SJSA1 (cell line): ENCODE measurements at regions not wholly inside any gene's neighbourhood (a gene's known extent, or its start where the extent isn't known, plus 50 kb on each side); places are given as distances from the start of the nearest gene placed in this dataset.

Experiments used
- DNase-seq, 2 experiments: peaks; one replicate each; pipeline ENCODE4 v3.0.0-alpha.2; 2015 to 2020; ENCODE audit warnings: low spot score in 2 of 2, low read depth in 1 of 2
- H3K27ac ChIP-seq: fragments of 250-450 bp; sonication (Bioruptor Pico); 2 replicates; pipeline ENCODE4 v1.5.1; 2020; ENCODE audit warnings: mild to moderate bottlenecking, moderate library complexity
- H3K27me3 ChIP-seq: fragments of 250-450 bp; sonication (Bioruptor Pico); replicated peaks from 2 replicates; pipeline ENCODE4 v1.5.1; 2020; ENCODE audit warnings: mild to moderate bottlenecking, moderate library complexity
- H3K36me3 ChIP-seq: fragments of 250-450 bp; sonication (Bioruptor Pico); 2 replicates; pipeline ENCODE4 v1.5.1; 2020; ENCODE audit warnings: mild to moderate bottlenecking
- H3K4me1 ChIP-seq: fragments of 250-450 bp; sonication (Bioruptor Pico); replicated peaks from 2 replicates; pipeline ENCODE4 v1.6.1; 2021; ENCODE audit warnings: mild to moderate bottlenecking
- H3K4me3 ChIP-seq: fragments of 250-450 bp; sonication (Bioruptor Pico); 2 replicates; pipeline ENCODE4 v1.5.1; 2020; ENCODE audit warnings: mild to moderate bottlenecking
- H3K9me3 ChIP-seq: fragments of 250-450 bp; sonication (Bioruptor Pico); replicated peaks from 2 replicates; pipeline ENCODE4 v1.5.1; 2020; ENCODE audit warnings: mild to moderate bottlenecking

GRCh38 chr13:26998292-26998691 is 173.3 kb downstream of the USP12 start:
- Histone ChIP-seq H3K4me3 (no peak overlapping the region), H3K4me1 (no peaks in the 10 kb centered on the region), H3K9me3 (no peaks in the 10 kb centered on the region), H3K27me3 (no peaks in the 10 kb centered on the region), H3K27ac (no peak overlapping the region), H3K36me3 (no peaks in the 10 kb centered on the region)
- DNase-seq: no peak

GRCh38 chr13:26996965-26997752 is 174.5 kb downstream of the USP12 start:
- Histone ChIP-seq H3K36me3 (no peaks in the 10 kb centered on the region), H3K4me1 (no peaks in the 10 kb centered on the region; the same call in 1 of the 2 replicates), H3K27ac (no peak overlapping the region), H3K4me3 (no peak overlapping the region), H3K27me3 (no peaks in the 10 kb centered on the region), H3K9me3 (no peaks in the 10 kb centered on the region)
- DNase-seq: no peak

- Histone ChIP-seq H3K4me3 (no peak overlapping the region), H3K27ac (no peak overlapping the region), H3K36me3 (no peaks in the 10 kb centered on the region), H3K4me1 (peaks cover 14% of the 10 kb centered on the region), H3K9me3 (no peaks in the 10 kb centered on the region), H3K27me3 (no peaks in the 10 kb centered on the region)
- DNase-seq: no peak
Measured at GRCh38 chr13:26995159-26995558, 176.5 kb downstream of the USP12 start.

- H3K9me3 ChIP-seq: no peaks in the 10 kb centered on the region
- H3K27me3 ChIP-seq: no peaks in the 10 kb centered on the region
- H3K4me1 ChIP-seq: peaks cover 14% of the 10 kb centered on the region
- DNase-seq: no peak
- H3K27ac ChIP-seq: no peak overlapping the region
- H3K4me3 ChIP-seq: no peak overlapping the region
- H3K36me3 ChIP-seq: no peaks in the 10 kb centered on the region
Measured at GRCh38 chr13:26993780-26994179, 177.8 kb downstream of the USP12 start.

DNA sequence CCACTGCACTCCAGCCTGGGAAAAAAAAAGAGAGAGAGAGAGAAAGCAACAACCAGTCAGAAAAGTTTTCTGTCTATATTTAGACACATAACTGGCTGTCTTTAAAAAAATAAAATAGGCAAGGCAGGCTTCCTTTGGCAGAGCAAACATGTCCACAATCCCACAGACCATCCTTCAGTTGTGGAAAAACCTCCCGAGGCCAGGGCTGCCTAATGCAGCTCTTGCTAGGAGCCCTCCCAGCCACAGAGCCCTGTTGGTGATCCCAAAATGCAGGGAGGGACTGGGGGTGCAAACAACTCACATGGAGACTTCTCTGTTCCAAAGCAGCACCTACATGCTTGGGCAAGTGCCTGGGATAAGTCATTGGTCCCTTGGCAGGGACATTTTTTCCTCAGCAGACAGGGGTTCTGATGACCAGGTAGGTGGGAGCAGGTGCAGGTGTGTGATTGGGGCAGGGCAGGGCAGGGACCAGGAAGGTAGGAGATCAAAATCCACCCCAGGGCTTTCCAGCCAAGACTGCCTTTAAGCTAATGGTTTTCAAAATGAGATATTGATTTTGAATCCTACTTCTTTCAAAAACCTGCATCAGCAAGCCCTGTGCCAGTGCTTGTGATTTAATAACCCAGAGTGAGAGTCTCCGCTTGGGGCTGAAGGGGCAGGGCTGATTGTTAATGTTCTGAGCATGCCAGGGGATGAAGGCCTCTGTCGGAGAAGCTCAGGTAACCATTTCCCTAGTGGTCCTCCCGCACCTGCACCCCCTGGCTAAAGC is 178.5 kb downstream of the USP12 start:
- no peaks in the 10 kb centered on the region for H3K36me3 ChIP-seq
- no peaks in the 10 kb centered on the region for H3K9me3 ChIP-seq
- no peaks in the 10 kb centered on the region for H3K27me3 ChIP-seq
- no peak overlapping the region for H3K4me3 ChIP-seq
- no peak overlapping the region for H3K27ac ChIP-seq
- DNase-seq: no peak
- peaks cover 14% of the 10 kb centered on the region for H3K4me1 ChIP-seq

DNA sequence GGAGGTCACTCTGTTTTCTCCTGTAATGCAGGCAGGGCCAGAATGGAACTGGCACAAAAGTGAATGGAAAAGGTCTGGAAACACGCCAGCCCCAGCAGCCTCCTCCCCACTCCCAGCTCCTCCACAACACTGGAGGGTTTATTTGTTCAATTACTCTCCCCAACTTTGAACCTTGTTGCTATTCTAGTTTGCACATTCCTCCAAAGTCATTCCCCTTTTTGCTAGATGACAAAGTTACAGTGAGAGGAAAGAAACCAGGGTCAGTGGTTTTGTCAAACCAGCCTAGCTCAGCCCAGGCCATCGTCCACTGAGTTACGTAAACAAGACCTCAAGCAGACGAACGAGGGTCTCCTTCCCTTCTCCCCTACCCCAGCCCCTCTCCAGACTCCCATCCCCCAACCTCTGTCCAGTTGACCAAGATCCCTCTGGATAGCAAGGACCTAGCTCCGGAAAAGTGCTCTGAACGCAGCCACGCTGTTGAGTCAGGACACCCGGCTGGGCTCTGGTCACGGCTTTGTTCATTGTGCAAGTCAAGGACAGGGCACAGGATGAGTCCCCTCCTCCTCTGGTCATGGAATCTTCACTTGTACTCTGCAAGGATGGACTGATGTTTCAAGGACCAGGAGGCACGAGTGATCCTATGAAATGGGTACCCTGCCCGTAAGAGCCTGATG is 180.0 kb downstream of the USP12 start:
- Histone ChIP-seq H3K9me3 (no peaks in the 10 kb centered on the region), H3K27me3 (no peaks in the 10 kb centered on the region), H3K4me1 (peaks cover 14% of the 10 kb centered on the region), H3K27ac (no peak overlapping the region), H3K36me3 (no peaks in the 10 kb centered on the region), H3K4me3 (no peak overlapping the region)
- DNase-seq: peak; percentile 38 to 61

DNA sequence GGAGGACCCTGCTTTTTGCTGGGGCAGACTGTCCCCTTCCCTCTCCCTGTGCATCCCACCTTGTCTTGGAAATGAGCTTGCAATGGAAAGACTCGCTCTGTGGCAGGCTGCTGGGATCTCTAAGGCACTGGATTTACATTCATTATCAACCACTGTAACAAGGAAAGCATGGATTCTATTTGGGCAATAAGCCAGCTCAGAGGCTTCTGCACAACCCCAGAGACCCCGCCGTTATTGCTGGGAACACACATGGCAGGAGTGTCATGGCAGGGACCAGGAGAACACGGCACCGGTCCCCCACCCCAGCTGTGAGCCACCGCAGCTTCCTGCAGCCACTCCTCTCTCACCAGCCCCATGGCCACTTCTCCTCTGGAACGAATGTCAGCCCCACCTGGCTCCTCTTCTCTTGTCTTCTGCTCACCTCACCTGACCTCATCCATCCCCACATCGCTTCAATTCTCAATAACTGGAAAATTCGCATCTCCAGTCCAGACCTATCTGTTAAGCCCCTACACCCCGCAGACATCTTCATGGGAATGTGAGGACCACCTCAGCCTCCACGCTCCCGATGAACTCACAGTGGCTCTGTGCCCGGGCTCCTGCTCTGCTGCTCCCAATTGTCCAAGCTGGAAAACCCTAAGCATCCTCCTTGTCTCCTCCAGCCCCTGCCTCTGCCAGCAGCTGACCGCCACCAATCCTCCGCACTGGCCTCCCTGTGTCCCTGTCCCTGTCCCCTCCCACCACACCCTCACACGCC is 181.5 kb downstream of the USP12 start:
- H3K27ac ChIP-seq: no peak overlapping the region
- no peaks in the 10 kb centered on the region for H3K27me3 ChIP-seq
- no peaks in the 10 kb centered on the region for H3K36me3 ChIP-seq
- H3K9me3 ChIP-seq: no peaks in the 10 kb centered on the region
- H3K4me1 ChIP-seq: peaks cover 17% of the 10 kb centered on the region
- H3K4me3 ChIP-seq: no peak overlapping the region
- no peak for DNase-seq

DNA sequence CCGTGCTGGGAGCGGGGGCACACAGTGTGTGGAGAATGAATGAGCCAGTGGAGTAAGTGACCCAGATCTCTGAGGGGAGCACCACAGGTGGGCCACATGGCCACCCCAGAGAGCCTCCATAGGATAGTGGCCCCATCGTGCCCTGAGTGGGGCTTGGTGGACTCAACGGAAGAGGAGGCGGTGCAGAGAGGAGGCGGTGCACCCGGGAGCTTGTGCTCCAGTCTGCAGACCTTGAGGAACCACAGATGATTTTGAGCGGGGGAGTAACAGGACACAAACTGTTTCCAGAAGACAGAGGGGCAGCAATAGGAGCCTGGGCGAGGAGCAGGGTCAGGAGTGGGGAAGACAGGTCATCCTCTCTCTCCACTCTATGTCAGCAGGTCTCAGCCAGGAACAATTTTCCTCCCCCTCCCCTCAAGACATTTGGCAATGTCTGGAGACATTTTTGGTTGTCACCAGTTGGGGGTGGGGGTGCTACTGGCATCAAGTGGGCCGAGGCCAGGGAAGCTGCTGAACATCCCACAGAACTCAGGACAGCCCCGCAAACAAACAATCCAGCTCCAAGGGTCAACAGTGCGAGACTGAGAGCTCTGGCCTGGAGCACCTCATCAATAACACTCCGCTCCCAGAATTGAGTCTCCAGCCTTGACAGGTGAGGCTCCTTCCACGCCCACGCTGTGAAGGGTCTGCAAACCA is 182.2 kb downstream of the USP12 start:
- Histone ChIP-seq H3K36me3 (no peaks in the 10 kb centered on the region), H3K9me3 (no peaks in the 10 kb centered on the region), H3K27ac (no peak overlapping the region), H3K4me3 (no peak overlapping the region), H3K4me1 (peaks cover 22% of the 10 kb centered on the region), H3K27me3 (no peaks in the 10 kb centered on the region)
- DNase-seq: no peak

- H3K27me3 ChIP-seq: no peaks in the 10 kb centered on the region
- no peaks in the 10 kb centered on the region for H3K9me3 ChIP-seq
- H3K27ac ChIP-seq: no peak overlapping the region
- no peak for DNase-seq
- H3K4me1 ChIP-seq: peaks cover 34% of the 10 kb centered on the region
- no peaks in the 10 kb centered on the region for H3K36me3 ChIP-seq
- no peak overlapping the region for H3K4me3 ChIP-seq
Measured at GRCh38 chr13:26988059-26988769, 183.4 kb downstream of the USP12 start.

GRCh38 chr13:26987486-26988013 is 184.1 kb downstream of the USP12 start:
- Histone ChIP-seq H3K27ac (no peak overlapping the region), H3K4me3 (no peak overlapping the region), H3K27me3 (no peaks in the 10 kb centered on the region), H3K9me3 (no peaks in the 10 kb centered on the region), H3K36me3 (no peaks in the 10 kb centered on the region), H3K4me1 (peaks cover 38% of the 10 kb centered on the region)
- no peak for DNase-seq

GRCh38 chr13:26985285-26985878 is 186.2 kb downstream of the USP12 start:
- H3K9me3 ChIP-seq: no peaks in the 10 kb centered on the region
- 0 out of 2 replicates have a peak overlapping the region, but pooled peaks have one; percentile 35 for H3K27ac ChIP-seq
- no peaks in the 10 kb centered on the region for H3K27me3 ChIP-seq
- H3K36me3 ChIP-seq: no peaks in the 10 kb centered on the region
- peaks cover 27% of the 10 kb centered on the region for H3K4me1 ChIP-seq
- DNase-seq: peak; percentile 52 to 59
- no peak overlapping the region for H3K4me3 ChIP-seq

GRCh38 chr13:26984337-26984736 is 187.3 kb downstream of the USP12 start:
- Histone ChIP-seq H3K27ac (peak overlapping the region; percentile 93), H3K27me3 (no peaks in the 10 kb centered on the region), H3K9me3 (no peaks in the 10 kb centered on the region), H3K4me1 (peaks cover 27% of the 10 kb centered on the region), H3K36me3 (no peaks in the 10 kb centered on the region), H3K4me3 (no peak overlapping the region)
- DNase-seq: no peak
